ENCODE measurements at regions not wholly inside any gene's neighbourhood (a gene's known extent, or its start where the extent isn't known, plus 50 kb on each side); places are given as distances from the start of the nearest gene placed in this dataset.
A peak's percentile ranks its signal among the peaks of the same experiment; 100 is the strongest.

GRCh38 chr15:66925721-66926120, 139.7 kb upstream of the SMAD3 start:
- DNase-seq (ENCODE audit: low spot score in 2 of 2), result no peak
- FAIRE-seq, result no peak

GRCh38 chr15:66927201-66928077, 138.0 kb upstream of the SMAD3 start:
- DNase-seq (ENCODE audit: low spot score in 2 of 2) (no peak), FAIRE-seq (no peak)

GRCh38 chr15:66928101-66928500, 137.3 kb upstream of the SMAD3 start:
- DNase-seq (ENCODE audit: low spot score in 2 of 2) (no peak), FAIRE-seq (no peak)

GRCh38 chr15:66928784-66929183, 136.6 kb upstream of the SMAD3 start:
- DNase-seq (ENCODE audit: low spot score in 2 of 2) (no peak), FAIRE-seq (no peak)

- DNase-seq (ENCODE audit: low spot score in 2 of 2), result no peak
- FAIRE-seq, result no peak
Observed at GRCh38 chr15:66929843-66930402, 135.5 kb upstream of the SMAD3 start.

GRCh38 chr15:66931768-66932633, 133.4 kb upstream of the SMAD3 start:
- DNase-seq (ENCODE audit: low spot score in 2 of 2), result no peak

GRCh38 chr15:66932634-66933024, 132.8 kb upstream of the SMAD3 start:
- no peak for FAIRE-seq
- no peak for DNase-seq (ENCODE audit: low spot score in 2 of 2)

More at GRCh38 chr15:66931768-66932633, 133.4 kb upstream of the SMAD3 start:
- FAIRE-seq, result no peak

- DNase-seq (ENCODE audit: low spot score in 2 of 2), result no peak
- no peak for FAIRE-seq
Observed at GRCh38 chr15:66933932-66934867, 131.2 kb upstream of the SMAD3 start.

- no peak for DNase-seq (ENCODE audit: low spot score in 2 of 2)
- no peak for FAIRE-seq
Observed at GRCh38 chr15:66934868-66935520, 130.4 kb upstream of the SMAD3 start.

- FAIRE-seq (no peak), DNase-seq (ENCODE audit: low spot score in 2 of 2) (peak in 1 of 2 donors; percentile 30)
Observed at GRCh38 chr15:66935688-66936087, 129.7 kb upstream of the SMAD3 start.

GRCh38 chr15:66936109-66936860, 129.1 kb upstream of the SMAD3 start:
- FAIRE-seq (no peak), DNase-seq (ENCODE audit: low spot score in 2 of 2) (no peak)

- FAIRE-seq (no peak), DNase-seq (ENCODE audit: low spot score in 2 of 2) (no peak)
Observed at GRCh38 chr15:66936861-66937582, 128.4 kb upstream of the SMAD3 start.

- DNase-seq (ENCODE audit: low spot score in 2 of 2), result no peak
Observed at GRCh38 chr15:66937588-66937987, 127.8 kb upstream of the SMAD3 start.

GRCh38 chr15:66938114-66938830, 127.1 kb upstream of the SMAD3 start:
- DNase-seq (ENCODE audit: low spot score in 2 of 2) (no peak), FAIRE-seq (no peak)

More at GRCh38 chr15:66937588-66937987, 127.8 kb upstream of the SMAD3 start:
- no peak for FAIRE-seq

GRCh38 chr15:66939016-66939415, 126.4 kb upstream of the SMAD3 start:
- FAIRE-seq (no peak), DNase-seq (ENCODE audit: low spot score in 2 of 2) (no peak)

GRCh38 chr15:66939451-66940023, 125.9 kb upstream of the SMAD3 start:
- DNase-seq (ENCODE audit: low spot score in 2 of 2), result no peak
- FAIRE-seq, result no peak

- DNase-seq (ENCODE audit: low spot score in 2 of 2), result no peak
- no peak for FAIRE-seq
Observed at GRCh38 chr15:66940368-66940767, 125.0 kb upstream of the SMAD3 start.
